Keratinocyte (primary cell): ENCODE measurements at regions not wholly inside any gene's neighbourhood (a gene's known extent, or its start where the extent isn't known, plus 50 kb on each side); places are given as distances from the start of the nearest gene placed in this dataset.

Experiments
- DNase-seq: peaks from one replicate; pipeline ENCODE4 v3.0.0-alpha.2; 2011; ENCODE audit warnings: low read depth, missing footprints, low spot score
- FAIRE-seq: peaks from 2 replicates; lab custom pipeline; 2011; peaks lifted over from hg19 to GRCh38; lab: Jason Lieb, UNC
- H2AFZ ChIP-seq: 2 replicates; pipeline ENCODE4 v1.6.0; 2012; ENCODE audit warnings: low read length, control low read depth, inconsistent platforms; ENCODE audit not compliant: control insufficient read depth
- H3K27ac ChIP-seq: 2 replicates; pipeline ENCODE4 v1.5.1; 2011; ENCODE audit warnings: low read length; ENCODE audit not compliant: control insufficient read depth, insufficient read depth
- H3K27me3 ChIP-seq: 3 replicates; pipeline ENCODE4 v1.6.0; 2011; ENCODE audit warnings: low read length; ENCODE audit not compliant: control insufficient read depth, insufficient read depth; ENCODE audit errors: extremely low read depth
- H3K36me3 ChIP-seq, 2 experiments: 2 replicates in 1 of 2; 3 replicates in 1 of 2; pipeline ENCODE4 v1.5.1; 2011; ENCODE audit warnings: low read length in 2 of 2, mild to moderate bottlenecking in 1 of 2; ENCODE audit not compliant: control insufficient read depth in 2 of 2, insufficient read depth in 2 of 2; ENCODE audit errors: extremely low read depth in 1 of 2
- H3K4me1 ChIP-seq: 3 replicates; pipeline ENCODE4 v1.5.1; 2011; ENCODE audit warnings: low read length; ENCODE audit not compliant: control insufficient read depth, insufficient read depth; ENCODE audit errors: extremely low read depth
- H3K4me2 ChIP-seq: 3 replicates; pipeline ENCODE4 v1.6.0; 2011; ENCODE audit warnings: low read depth, low read length; ENCODE audit not compliant: control insufficient read depth, insufficient read depth; ENCODE audit errors: extremely low read depth
- H3K4me3 ChIP-seq, 3 experiments: fragments of 200-600 bp in 1 of 3; sonication (generic) in 1 of 3; 2 replicates in 2 of 3; 3 replicates in 1 of 3; pipeline ENCODE4 v1.5.1; 2011 to 2016; ENCODE audit warnings: low read length in 3 of 3, mild to moderate bottlenecking in 3 of 3, control low read depth in 2 of 3, inconsistent platforms in 1 of 3, low read depth in 1 of 3, mixed read lengths in 1 of 3, mixed run types in 1 of 3, moderate library complexity in 1 of 3; ENCODE audit not compliant: control insufficient read depth in 2 of 3, insufficient read depth in 2 of 3; ENCODE audit errors: extremely low read depth in 1 of 3
- H3K79me2 ChIP-seq: 2 replicates; pipeline ENCODE4 v1.6.0; 2012; ENCODE audit warnings: low read length; ENCODE audit not compliant: control insufficient read depth, insufficient read depth
- H3K9ac ChIP-seq: 3 replicates; pipeline ENCODE4 v1.6.0; 2011; ENCODE audit warnings: low read length; ENCODE audit not compliant: control insufficient read depth, insufficient read depth; ENCODE audit errors: extremely low read depth
- H3K9me1 ChIP-seq: 3 replicates; pipeline ENCODE4 v1.6.0; 2011; ENCODE audit warnings: low read length; ENCODE audit not compliant: control insufficient read depth, insufficient read depth; ENCODE audit errors: extremely low read depth
- H3K9me3 ChIP-seq: 2 replicates; pipeline ENCODE4 v1.5.1; 2012; ENCODE audit warnings: low read depth, low read length; ENCODE audit not compliant: control insufficient read depth
- H4K20me1 ChIP-seq: 3 replicates; pipeline ENCODE4 v1.6.0; 2011; ENCODE audit warnings: low read length; ENCODE audit not compliant: control insufficient read depth, insufficient read depth; ENCODE audit errors: extremely low read depth
- CTCF ChIP-seq, 3 experiments: IDR thresholded peaks in 1 of 3; conservative IDR thresholded peaks in 1 of 3; optimal IDR thresholded peaks in 1 of 3; 2 replicates in 2 of 3; 3 replicates in 1 of 3; pipeline versions ENCODE3 to v1.5.1; 2011; ENCODE audit warnings: low read length in 3 of 3, mild to moderate bottlenecking in 3 of 3, moderate library complexity in 2 of 3, control low read depth in 1 of 3, inconsistent platforms in 1 of 3; ENCODE audit not compliant: insufficient read depth in 2 of 3; ENCODE audit errors: extremely low read depth in 1 of 3
- EZH2 ChIP-seq: IDR thresholded peaks from one replicate; pipeline ENCODE4 v1.6.1; 2012; ENCODE audit warnings: inconsistent platforms, mild to moderate bottlenecking, low read length, moderate library complexity
- dilution Hi-C: fragments of 300-500 bp; cut with MboI; formaldehyde crosslinking; loops from one replicate; pipeline ENCODE4 v1.7.0; 2020; ENCODE audit warnings: low sequenced_read_pairs; ENCODE audit not compliant: extremely low pct_ligation_motif_present

- no peaks in the 10 kb centered on the region for H4K20me1 ChIP-seq
- no peaks in the 10 kb centered on the region for H3K9me3 ChIP-seq
- no peak overlapping the region for H3K4me3 ChIP-seq
- TF ChIP-seq CTCF (optimal IDR thresholded peaks at IDR 0.05 in 1 of 3, IDR thresholded peaks at IDR 0.05 in 1 of 3, conservative IDR thresholded peaks at IDR 0.05 in 1 of 3; ENCODE audit: extremely low read depth in 1 of 3, insufficient read depth in 2 of 3, low read length in 3 of 3) = no peak
- TF ChIP-seq EZH2 = no peak
- FAIRE-seq = no peak
- H3K27ac ChIP-seq = no peak overlapping the region
- no peak overlapping the region for H3K4me2 ChIP-seq
- no peaks in the 10 kb centered on the region for H3K9me1 ChIP-seq
- no peaks in the 10 kb centered on the region for H3K36me3 ChIP-seq
- H3K4me1 ChIP-seq = no peaks in the 10 kb centered on the region
- no peak overlapping the region for H3K9ac ChIP-seq
- DNase-seq = no peak
- dilution Hi-C loops = no loop called here
- no peaks in the 10 kb centered on the region for H3K79me2 ChIP-seq
- H2AFZ ChIP-seq = no peak overlapping the region
- no peaks in the 10 kb centered on the region for H3K27me3 ChIP-seq
Measured at GRCh38 chr1:69191335-69191734, 376.4 kb upstream of the LRRC7 start.

GRCh38 chr1:69195136-69195535 lies 372.6 kb upstream of the LRRC7 start:
- H3K4me1 ChIP-seq = no peaks in the 10 kb centered on the region
- H3K4me2 ChIP-seq = no peak overlapping the region
- no peaks in the 10 kb centered on the region for H3K9me1 ChIP-seq
- H3K27ac ChIP-seq = no peak overlapping the region
- H4K20me1 ChIP-seq = no peaks in the 10 kb centered on the region
- H3K27me3 ChIP-seq = no peaks in the 10 kb centered on the region
- no peaks in the 10 kb centered on the region for H3K9me3 ChIP-seq
- no peak overlapping the region for H2AFZ ChIP-seq
- no peaks in the 10 kb centered on the region for H3K79me2 ChIP-seq
- no peak overlapping the region for H3K4me3 ChIP-seq
- H3K36me3 ChIP-seq = no peaks in the 10 kb centered on the region
- no peak for FAIRE-seq
- H3K9ac ChIP-seq = no peak overlapping the region
- DNase-seq = no peak
- TF ChIP-seq EZH2 (no peak), CTCF (optimal IDR thresholded peaks at IDR 0.05 in 1 of 3, IDR thresholded peaks at IDR 0.05 in 1 of 3, conservative IDR thresholded peaks at IDR 0.05 in 1 of 3; ENCODE audit: extremely low read depth in 1 of 3, insufficient read depth in 2 of 3, low read length in 3 of 3) (no peak)
- dilution Hi-C loops = no loop called here
